GM18499 (cell line): ENCODE measurements at regions not wholly inside any gene's neighbourhood (a gene's known extent, or its start where the extent isn't known, plus 50 kb on each side); places are given as distances from the start of the nearest gene placed in this dataset.

Experiments
- ATAC-seq: cut with Tn5 transposase; IDR thresholded peaks from one replicate; pipeline ENCODE4 v1.9.1; 2021; ENCODE audit warnings: moderate number of reproducible peaks; ENCODE audit not compliant: insufficient read depth, unreplicated experiment

DNA sequence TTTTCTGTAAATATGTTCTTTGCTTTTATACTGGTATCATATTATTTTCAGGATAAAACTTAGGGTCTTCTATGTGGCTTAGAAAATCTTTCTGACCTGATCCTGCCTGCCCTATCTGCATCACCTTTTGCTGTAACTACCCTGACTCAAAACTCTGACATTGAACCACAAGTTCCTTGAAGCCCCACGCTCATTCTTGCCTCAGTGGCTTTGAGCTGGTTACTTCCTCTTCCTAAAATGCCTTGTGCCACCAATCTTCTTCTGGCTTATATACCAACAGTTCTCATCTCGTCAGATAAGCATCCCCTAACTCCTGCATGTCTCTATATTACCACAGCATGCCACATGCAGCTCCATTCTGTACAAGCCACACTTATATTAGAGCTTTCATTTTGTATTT, 84.5 kb upstream of the LRRC7 start:
- ATAC-seq: no peak

DNA sequence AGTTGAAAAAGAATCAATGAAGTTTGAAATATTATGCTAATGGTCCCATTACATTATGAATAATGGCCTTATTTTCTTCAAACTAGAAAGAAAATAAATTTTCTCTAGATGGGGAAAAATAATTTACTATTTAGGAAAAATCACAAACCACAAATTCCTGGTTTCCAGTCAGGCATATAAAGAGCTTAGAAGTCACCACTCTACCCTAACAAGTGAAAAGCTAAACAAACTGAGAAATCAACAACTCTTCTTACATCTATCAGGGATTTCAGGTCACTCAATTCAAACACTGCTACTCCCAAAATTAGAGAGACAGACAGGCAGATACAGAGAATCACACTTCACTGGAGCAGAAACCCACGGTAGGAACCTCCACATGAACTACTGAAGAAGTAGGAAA, 82.1 kb upstream of the LRRC7 start:
- ATAC-seq: no peak

DNA sequence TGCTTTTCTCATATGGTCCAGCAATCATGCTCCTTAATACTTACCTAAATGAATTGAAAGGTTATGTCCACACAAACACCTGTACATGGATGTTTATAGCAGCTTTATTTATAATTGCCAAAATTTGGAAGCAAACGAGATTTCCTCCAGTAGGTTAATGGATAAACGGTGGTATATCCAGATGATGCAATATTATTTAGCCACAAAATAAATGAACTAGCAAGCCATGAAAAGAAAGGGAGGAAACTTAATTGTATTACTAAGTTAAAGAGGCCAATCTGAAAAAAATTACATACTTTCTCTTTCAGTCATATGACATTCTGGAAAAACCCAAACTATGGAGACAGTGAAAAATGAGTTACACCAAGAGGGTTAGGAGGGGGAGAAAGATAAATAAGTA, 76.3 kb upstream of the LRRC7 start:
- ATAC-seq: no peak

DNA sequence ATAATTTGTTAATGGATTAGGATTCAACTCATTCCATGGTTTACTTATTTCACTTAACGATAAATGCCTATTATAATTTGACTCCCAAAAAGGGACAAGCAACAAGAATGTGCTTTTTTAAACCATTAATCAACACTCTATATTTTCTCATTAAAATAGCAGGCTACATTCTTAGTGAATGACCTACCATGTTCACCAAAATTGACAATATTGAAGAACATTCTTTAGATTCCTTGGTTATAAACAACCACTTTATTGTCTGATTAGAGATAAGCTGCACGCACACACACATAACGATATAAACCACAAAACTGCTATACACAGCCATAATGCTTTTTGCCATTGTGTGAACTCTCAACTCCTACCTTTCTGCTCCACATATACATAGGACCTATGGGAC, 75.4 kb upstream of the LRRC7 start:
- ATAC-seq: no peak

DNA sequence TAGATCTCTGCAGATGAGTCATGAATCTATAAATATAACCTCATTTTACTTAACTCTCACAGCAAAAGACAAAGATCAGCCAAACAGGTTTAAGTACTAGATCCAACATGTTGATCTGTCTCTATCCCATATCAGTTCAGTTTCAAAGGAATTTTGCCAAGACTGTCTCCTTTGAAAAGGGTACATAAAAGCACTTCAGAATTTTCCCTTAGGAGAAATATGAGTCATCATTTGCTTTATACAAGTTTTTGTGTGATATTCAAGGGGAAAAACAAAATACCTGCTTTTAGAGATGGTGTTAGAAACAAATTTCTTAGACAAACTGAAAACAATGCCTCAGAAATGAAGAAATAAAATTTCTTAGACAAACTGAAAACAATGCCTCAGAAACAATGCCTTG, 73.5 kb upstream of the LRRC7 start:
- ATAC-seq: no peak

DNA sequence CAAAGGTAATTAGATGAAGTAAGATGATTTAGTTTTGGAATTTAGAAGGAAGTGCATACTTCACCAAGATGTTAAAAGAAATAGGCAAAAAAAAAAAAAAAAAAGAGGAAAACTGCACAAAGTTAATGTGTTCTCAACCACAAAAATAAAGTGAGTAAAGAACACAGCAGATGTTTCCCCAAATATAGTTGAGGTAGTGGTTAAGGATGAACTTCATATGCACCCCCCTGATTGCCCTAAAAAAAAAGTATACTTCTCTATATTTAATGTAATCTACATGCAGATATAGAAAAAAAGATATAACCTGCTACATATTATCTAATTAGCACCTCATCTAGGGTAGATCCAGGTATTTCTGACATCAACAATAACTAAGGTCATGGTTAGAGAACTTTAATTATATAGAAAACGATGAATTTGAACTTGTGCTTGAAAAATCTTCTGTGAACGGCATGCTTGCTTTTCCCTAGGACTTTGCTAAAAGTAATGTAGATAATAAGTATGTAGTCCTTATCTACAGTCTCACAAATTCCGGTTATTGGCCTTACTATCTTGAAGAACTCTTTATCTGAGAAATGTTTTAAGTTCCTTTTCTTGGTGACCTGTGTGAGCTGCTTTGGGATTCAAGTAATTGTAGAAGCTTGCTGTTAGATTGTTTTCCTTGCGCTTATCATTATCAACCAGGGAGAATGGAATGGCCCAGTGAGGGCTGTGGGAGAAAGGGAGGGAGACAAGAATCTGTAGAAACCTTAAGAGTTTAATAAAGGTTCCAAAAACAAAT, 70.1 kb upstream of the LRRC7 start:
- no peak for ATAC-seq

DNA sequence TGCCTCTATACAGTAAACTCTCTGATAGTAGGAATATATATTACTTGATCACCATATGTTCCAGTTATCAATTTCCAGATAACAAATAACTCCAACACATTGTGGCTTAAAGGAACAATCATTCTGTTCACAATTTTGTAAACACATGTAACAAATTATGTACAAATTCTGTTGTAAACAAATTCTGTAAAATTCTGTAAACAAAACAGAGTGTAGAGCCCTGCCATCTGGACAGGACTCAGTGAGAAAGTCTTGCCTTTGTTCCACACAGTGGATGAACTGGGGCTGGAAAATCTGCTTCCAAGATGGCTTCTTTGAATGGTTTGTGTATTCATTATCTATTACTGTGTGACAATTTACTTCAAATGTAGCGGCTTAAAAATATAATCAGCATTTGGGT, 69.0 kb upstream of the LRRC7 start:
- ATAC-seq: no peak

DNA sequence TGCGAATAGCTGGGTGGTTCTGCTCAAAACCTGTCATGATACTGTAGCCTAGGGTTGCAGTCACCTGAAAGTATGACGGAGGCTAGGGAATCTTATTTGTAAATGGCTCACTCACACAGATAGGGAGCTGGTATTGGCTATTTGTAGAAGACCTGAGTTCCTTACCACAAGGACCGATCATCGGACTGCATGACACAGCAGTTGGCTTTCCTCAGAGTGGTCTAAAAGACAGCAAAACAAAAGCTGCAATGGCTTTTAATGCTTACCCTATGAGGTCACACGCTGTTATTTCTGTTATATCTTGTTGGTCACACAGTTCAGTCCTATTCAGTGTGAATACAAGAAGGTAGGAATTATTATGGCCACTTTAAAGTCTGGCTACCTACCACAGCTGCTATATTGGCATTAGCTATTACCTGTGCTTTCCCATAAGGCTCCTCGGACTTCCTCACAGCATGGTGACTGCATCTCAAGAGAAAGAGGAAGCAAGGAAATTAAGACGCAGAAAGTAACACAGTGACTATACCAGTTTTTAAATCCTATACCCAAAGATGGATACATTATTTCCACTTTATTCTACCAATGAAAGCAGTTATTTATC, 68.4 kb upstream of the LRRC7 start:
- no peak for ATAC-seq

DNA sequence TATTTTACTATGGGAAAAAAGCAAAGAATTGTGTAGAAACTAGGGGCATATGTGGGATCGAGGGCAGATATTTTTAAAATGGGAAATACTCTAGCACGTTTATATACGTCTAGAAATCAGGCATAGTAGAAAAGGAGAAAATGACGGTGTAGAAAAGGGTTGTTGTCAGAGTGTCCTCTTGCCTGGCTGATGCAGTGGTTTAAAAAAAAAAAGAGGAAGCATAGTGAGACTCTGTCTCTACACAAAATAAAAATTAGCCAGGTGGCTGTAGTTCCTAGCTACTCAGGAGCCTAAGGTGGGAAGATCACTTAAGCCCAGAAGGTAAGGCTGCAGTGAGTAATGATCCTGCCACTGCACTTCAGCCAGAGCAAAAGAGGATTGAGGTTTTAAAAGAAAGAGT, 64.7 kb upstream of the LRRC7 start:
- no peak for ATAC-seq

DNA sequence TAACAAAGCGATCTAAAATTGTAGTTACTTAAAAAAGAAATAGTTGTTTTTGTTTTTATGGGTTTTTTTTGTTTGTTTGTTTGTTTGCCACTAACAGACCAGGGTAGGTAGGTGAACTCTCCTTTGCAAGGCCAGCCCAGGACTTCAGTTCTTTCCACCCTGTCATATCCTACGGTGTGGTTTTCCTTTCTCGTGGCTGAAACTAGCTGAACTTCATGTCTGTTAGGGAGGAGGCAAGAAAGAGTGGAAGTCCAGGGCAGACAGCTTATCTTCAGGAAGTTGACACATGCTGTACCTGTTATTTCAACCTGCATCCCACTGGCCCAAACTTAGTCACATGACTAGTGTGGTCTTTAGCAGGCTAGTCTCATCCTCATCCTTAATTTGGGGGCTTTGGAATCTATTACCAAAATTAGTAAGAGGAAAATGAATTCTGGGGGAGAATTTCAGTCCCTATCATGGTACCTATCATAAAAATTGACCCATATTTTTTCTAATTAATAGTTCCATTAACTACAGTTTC, 62.9 kb upstream of the LRRC7 start:
- ATAC-seq: no peak

DNA sequence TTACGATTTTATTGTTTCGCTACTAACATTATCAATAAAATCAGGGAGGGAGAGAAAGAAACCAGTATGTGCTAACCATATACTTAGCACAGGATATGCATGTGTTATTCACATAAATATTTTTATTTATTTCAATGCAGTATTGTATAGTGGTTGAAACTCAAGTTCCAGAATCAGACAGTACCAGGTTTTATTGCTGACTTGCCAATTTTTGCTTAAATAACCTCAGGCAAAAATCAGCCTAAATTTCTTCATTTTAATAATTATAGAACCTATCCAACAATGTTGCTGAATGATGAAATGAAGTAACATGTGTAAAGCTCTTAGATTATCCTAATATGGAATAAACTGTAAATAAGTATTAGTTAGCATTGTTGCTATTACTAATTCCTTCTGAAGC, 61.4 kb upstream of the LRRC7 start:
- no peak for ATAC-seq

DNA sequence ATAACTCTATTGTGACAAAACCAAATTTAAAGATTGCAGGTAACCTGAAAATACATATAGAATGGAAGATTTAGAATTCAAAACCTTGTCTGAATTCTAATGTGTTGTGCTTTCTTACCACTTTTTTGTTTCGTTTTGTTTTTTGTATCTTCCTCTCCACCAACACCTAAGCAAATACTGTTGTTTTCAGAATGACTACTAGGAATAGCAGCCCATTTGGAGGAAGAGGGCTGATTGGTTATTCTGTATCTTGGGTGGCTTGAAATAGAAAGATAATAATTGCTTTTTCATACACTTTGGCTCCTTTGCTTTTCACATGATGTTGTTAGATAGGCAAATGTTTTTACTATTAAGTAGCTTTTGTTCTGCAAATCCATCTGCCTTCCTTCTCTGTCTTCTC, 61.0 kb upstream of the LRRC7 start:
- no peak for ATAC-seq

DNA sequence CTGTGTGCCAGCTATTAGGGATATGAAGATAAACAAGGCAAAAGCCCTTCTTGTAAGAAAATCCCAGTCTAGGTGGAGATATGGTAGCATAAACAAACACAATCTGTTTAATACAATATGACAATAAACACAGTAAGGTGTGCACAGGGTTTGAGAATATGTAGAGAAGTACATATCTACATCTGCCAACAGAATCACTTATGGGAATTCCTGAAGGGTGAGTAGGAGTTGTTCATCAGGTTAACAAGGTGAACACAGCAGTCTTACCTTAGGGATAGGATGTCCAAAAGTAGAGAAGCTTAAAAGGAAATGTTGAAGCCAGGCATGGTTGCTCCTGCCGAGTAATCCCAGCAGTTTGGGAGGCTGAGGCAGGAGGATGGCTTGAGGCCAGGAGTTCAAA, 57.7 kb upstream of the LRRC7 start:
- ATAC-seq: no peak

DNA sequence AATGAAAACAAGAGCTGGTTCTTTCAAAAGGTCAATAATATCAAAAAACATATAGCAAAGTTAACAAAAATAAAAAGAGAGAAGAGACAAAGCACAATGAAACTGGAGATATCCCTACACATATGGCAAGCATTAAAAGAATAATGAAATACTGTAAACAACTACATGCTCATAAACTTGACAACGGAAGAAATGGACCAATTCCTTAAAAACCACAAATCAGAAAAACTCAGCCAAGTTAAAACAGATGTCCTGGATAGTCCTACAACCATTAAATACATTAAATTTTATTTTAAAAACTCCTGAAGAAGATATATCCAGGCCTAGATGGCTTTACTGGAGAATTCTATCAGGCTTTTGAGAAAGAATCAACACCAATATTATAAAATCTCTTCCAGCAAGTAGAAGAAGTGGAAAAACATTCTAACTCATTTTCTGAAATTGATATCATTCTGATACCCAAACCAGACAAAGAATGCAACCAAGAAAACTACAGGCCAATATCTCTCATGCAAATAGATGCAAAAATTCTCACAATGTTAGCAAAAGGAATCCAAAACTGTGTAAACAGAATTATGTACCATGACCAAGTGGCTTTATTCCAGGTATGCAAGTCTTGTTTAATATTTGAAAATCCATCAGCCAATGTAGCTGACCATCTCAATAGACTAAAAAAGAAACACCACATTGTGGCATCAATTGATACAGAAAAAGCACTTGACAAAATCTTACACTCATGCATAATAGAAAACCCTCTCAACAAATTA, 56.1 kb upstream of the LRRC7 start:
- no peak for ATAC-seq

DNA sequence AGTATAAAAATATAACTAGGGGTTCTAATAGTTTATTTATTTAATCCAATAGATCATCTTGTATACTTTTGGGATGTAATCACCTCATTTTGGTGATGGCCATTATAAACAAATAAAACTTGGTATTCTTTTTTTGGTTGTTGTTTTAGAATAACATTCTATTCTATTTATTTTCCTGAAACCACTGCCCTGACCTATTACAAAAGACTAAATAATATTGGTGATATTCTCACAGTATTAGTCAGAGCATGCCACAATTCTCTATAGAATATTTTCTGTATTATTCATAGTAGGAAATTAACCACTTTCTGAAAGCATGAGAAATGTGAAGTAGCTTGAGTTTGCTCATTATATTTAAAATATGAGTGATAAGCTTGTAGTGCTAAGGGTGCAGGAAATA, 54.1 kb upstream of the LRRC7 start:
- ATAC-seq: no peak
